BE2C (cell line): ENCODE measurements at regions not wholly inside any gene's neighbourhood (a gene's known extent, or its start where the extent isn't known, plus 50 kb on each side); places are given as distances from the start of the nearest gene placed in this dataset.

ENCODE experiments used
- DNase-seq: peaks from one replicate; pipeline ENCODE4 v3.0.0-alpha.2; 2020
- H3K27me3 ChIP-seq: fragments of 250-450 bp; sonication (Bioruptor Pico); 2 replicates; pipeline ENCODE4 v1.5.1; 2020; ENCODE audit warnings: mild to moderate bottlenecking
- H3K36me3 ChIP-seq: fragments of 250-450 bp; sonication (Bioruptor Pico); 2 replicates; pipeline ENCODE4 v1.5.1; 2020; ENCODE audit warnings: mild to moderate bottlenecking
- H3K4me1 ChIP-seq: fragments of 250-450 bp; sonication (Bioruptor Pico); 2 replicates; pipeline ENCODE4 v1.5.1; 2020
- H3K4me3 ChIP-seq: 2 replicates; pipeline ENCODE4 v1.5.1; 2011; ENCODE audit warnings: low read depth, low read length
- H3K9me3 ChIP-seq: fragments of 250-450 bp; sonication (Bioruptor Pico); 2 replicates; pipeline ENCODE4 v1.5.1; 2020
- TF ChIP-seq, protein P1 (sequence below): IDR thresholded peaks from 2 replicates; pipeline ENCODE4 v1.5.1; 2012; ENCODE audit warnings: mild to moderate bottlenecking, low read depth, low read length

DNA sequence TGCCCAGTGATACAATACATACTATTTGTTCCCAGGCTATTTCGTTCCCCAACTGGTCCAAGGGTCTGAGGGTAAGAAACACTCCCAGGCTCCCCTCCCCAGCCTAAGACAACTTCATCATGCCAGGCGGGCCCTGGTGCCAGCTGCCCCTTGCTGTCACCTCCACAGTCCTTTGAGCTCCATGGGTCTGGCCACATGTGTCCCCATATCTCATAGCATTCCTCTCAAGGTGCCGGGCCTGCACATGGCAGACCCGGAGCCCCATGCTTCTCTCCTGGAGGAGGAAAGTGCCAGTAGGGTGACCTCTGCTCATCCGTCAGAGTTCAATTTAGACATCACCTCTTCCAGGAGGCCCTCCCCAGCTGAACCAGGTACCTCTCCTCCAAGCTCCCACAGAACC is 120.5 kb downstream of the C5orf15 start:
- Histone ChIP-seq H3K27me3 (no peaks in the 10 kb centered on the region), H3K4me1 (peaks cover 11% of the 10 kb centered on the region), H3K36me3 (no peaks in the 10 kb centered on the region), H3K4me3 (no peak overlapping the region), H3K9me3 (no peaks in the 10 kb centered on the region)
- DNase-seq: no peak
- TF ChIP-seq, protein P1, sequence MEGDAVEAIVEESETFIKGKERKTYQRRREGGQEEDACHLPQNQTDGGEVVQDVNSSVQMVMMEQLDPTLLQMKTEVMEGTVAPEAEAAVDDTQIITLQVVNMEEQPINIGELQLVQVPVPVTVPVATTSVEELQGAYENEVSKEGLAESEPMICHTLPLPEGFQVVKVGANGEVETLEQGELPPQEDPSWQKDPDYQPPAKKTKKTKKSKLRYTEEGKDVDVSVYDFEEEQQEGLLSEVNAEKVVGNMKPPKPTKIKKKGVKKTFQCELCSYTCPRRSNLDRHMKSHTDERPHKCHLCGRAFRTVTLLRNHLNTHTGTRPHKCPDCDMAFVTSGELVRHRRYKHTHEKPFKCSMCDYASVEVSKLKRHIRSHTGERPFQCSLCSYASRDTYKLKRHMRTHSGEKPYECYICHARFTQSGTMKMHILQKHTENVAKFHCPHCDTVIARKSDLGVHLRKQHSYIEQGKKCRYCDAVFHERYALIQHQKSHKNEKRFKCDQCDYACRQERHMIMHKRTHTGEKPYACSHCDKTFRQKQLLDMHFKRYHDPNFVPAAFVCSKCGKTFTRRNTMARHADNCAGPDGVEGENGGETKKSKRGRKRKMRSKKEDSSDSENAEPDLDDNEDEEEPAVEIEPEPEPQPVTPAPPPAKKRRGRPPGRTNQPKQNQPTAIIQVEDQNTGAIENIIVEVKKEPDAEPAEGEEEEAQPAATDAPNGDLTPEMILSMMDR: no peak

DNA sequence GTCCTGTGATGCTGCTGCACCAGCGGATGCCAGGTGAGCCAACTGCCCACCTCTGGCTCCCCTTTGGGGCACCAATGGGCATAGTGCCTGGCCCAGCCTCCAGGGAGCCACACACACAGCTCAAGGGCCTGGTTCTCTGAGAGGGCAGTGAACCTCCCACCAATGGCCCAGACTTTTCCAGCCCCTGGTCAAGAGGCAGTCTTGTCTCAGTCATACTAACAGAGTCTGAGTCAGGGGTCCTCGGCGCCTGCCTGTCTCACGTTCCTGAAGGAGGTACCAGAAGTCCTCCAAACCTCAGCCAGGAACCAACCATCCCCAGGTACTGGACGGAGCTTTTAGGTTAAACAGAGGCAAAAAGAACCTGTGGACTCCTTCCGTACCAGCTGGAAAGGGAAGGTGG is 121.1 kb downstream of the C5orf15 start:
- TF ChIP-seq, protein P1: no peak
- no peaks in the 10 kb centered on the region for H3K36me3 ChIP-seq
- no peaks in the 10 kb centered on the region for H3K27me3 ChIP-seq
- no peaks in the 10 kb centered on the region for H3K9me3 ChIP-seq
- peaks cover 11% of the 10 kb centered on the region for H3K4me1 ChIP-seq
- H3K4me3 ChIP-seq: no peak overlapping the region
- DNase-seq: no peak

DNA sequence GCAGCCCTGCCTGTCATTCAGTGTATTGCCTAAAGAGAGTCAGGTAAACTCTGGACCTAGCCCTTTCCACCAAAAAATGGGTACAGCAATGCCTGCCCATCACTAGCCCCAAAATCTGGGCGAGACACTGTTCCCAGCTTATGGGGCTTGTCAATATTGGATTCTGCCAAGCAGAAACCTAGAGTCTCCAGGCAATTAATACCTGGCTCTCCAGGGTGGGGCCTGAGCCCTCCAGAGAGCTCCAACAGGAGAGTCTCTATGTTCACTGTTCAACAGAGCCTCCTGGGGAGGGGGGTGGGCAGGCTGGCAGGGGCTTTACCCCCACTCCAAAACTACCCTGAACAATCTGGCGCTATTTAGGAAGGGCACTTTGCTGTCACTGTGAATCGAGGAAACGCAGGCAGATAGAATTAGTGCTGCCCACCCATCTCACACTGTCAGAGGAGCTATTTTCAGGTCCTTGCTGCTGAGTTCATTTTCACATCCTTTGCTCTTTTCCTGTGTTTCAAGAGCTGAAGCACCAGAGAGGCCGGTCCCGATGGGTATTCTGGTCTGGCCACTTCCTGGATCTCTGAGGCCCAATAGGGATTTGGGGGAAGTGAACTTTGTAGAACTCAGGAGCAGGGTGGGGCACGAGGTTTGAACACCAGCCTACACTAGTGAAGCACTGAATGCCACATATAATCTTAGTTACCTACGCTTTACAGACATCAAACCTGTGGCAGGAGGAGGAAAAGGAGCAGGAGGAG is 121.8 kb downstream of the C5orf15 start:
- Histone ChIP-seq H3K9me3 (no peaks in the 10 kb centered on the region), H3K27me3 (no peaks in the 10 kb centered on the region), H3K36me3 (no peaks in the 10 kb centered on the region), H3K4me3 (no peak overlapping the region), H3K4me1 (peaks cover 11% of the 10 kb centered on the region)
- DNase-seq: no peak
- TF ChIP-seq, protein P1: no peak

DNA sequence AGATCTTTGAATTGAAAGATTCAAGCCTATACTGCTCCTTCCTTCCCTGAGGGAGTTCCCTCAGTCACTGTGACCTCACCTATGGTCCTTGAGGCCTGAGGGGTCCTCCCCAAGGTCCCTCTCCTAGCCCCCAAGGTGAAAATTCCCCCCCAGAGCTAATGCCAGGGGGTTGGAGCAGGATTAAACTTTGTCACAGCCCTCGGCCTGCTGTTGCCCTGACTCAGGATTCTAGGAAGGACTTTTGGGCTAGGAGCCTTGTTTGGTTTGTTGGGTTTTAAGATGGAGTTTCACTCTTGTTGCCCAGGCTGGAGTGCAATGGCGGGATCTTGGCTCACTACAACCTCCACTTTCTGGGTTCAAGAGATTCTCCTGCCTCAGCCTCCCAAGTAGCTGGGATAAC is 123.2 kb downstream of the C5orf15 start:
- Histone ChIP-seq H3K4me3 (no peak overlapping the region), H3K9me3 (no peaks in the 10 kb centered on the region), H3K4me1 (peaks cover 11% of the 10 kb centered on the region), H3K27me3 (no peaks in the 10 kb centered on the region), H3K36me3 (no peaks in the 10 kb centered on the region)
- TF ChIP-seq, protein P1: no peak
- no peak for DNase-seq

DNA sequence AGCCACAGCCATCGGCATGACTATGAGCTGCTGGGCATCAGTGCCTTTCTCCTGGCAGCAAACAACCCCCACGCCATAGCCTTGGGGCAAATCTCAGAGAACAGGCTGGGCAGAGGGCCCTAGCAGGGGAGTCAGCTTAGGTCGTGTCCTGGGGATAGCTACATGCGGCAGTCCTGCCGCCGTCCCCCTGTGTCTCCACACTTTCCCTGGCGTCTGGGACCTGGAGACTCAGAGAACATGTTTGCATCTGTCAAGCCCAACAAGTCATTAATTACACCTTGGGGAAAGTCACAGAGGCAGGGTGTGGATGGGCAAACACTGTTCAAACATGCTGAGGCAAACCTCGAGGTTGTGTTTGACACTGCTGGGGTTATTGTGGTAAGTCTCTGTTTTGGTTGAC is 123.6 kb downstream of the C5orf15 start:
- Histone ChIP-seq H3K9me3 (no peaks in the 10 kb centered on the region), H3K4me3 (no peak overlapping the region), H3K36me3 (no peaks in the 10 kb centered on the region), H3K4me1 (peaks cover 11% of the 10 kb centered on the region), H3K27me3 (no peaks in the 10 kb centered on the region)
- TF ChIP-seq, protein P1: no peak
- no peak for DNase-seq

DNA sequence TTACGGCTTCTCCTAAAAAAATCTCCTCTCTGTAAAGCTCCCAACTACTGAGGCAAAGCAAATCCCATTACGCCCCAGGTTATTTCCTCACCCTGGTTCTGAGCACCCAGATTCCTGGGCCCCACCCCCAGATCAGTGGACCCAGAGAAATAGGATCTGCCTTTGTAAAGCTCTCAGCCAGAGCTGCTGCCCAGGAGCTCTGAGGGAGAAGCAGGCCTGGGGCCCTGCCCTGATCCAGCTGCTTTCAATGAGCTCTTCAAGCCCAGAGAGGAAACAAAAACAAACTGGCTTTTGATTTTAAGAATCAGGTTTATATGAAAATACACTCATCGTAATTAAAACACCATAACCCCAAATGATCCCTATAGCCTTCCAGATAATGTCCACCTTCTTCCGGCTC is 124.5 kb downstream of the C5orf15 start:
- Histone ChIP-seq H3K27me3 (no peaks in the 10 kb centered on the region), H3K4me1 (peaks cover 11% of the 10 kb centered on the region), H3K9me3 (no peaks in the 10 kb centered on the region), H3K36me3 (no peaks in the 10 kb centered on the region), H3K4me3 (no peak overlapping the region)
- TF ChIP-seq, protein P1: no peak
- no peak for DNase-seq
